Activated CD4-positive, alpha-beta memory T cell treated with anti-CD3 and anti-CD28 coated beads for 36 hours (primary cell): ENCODE measurements at regions not wholly inside any gene's neighbourhood (a gene's known extent, or its start where the extent isn't known, plus 50 kb on each side); places are given as distances from the start of the nearest gene placed in this dataset.
"Not testable (repeated sequence)": the region's sequence is repeated elsewhere in the genome, so short reads cannot be mapped to it uniquely, and the experiment has no call there.

ENCODE experiments used
- CTCF ChIA-PET: fragments of 350-600 bp; sonication (Branson Sonifier 250); formaldehyde crosslinking; loops from one replicate; lab custom pipeline; 2021; ENCODE audit warnings: antibody characterized with exemption, inconsistent platforms; lab: Charles Lee
- POLR2A ChIA-PET: fragments of 350-600 bp; sonication (Branson Sonifier 250); formaldehyde crosslinking; loops from one replicate; lab custom pipeline; 2021; ENCODE audit warnings: antibody characterized with exemption; lab: Charles Lee
- DNase-seq: peaks from one replicate; pipeline ENCODE4 v3.0.0-alpha.2; 2020
- H3K27ac Mint-ChIP-seq: one replicate; pipeline ENCODE4 v1.8.0; 2021; ENCODE audit warnings: mixed read lengths
- H3K27me3 Mint-ChIP-seq: one replicate; pipeline ENCODE4 v1.8.0; 2021; ENCODE audit warnings: mixed read lengths
- H3K36me3 Mint-ChIP-seq: one replicate; pipeline ENCODE4 v1.8.0; 2021; ENCODE audit warnings: mixed read lengths
- H3K4me1 Mint-ChIP-seq: one replicate; pipeline ENCODE4 v1.8.0; 2021; ENCODE audit warnings: low read depth, mixed read lengths
- H3K4me3 Mint-ChIP-seq: one replicate; pipeline ENCODE4 v1.8.0; 2021; ENCODE audit warnings: mild to moderate bottlenecking, mixed read lengths
- H3K9me3 Mint-ChIP-seq: one replicate; pipeline ENCODE4 v1.8.0; 2021; ENCODE audit warnings: mixed read lengths
- intact Hi-C: fragments of 100-400 bp; cut with micrococcal nuclease; formaldehyde crosslinking; loops from one replicate; pipeline ENCODE4 v1.15.1; 2023

- intact Hi-C loops, H3K9me3 Mint-ChIP-seq, CTCF ChIA-PET, H3K27ac Mint-ChIP-seq, POLR2A ChIA-PET, DNase-seq, H3K36me3 Mint-ChIP-seq, H3K4me3 Mint-ChIP-seq, H3K27me3 Mint-ChIP-seq: not testable (repeated sequence)
- H3K4me1 Mint-ChIP-seq: peaks cover 31% of the 10 kb centered on the region
These were observed 59.0 kb upstream of the NUTM2F start for GRCh38 chr9:94387338-94388010.

DNA sequence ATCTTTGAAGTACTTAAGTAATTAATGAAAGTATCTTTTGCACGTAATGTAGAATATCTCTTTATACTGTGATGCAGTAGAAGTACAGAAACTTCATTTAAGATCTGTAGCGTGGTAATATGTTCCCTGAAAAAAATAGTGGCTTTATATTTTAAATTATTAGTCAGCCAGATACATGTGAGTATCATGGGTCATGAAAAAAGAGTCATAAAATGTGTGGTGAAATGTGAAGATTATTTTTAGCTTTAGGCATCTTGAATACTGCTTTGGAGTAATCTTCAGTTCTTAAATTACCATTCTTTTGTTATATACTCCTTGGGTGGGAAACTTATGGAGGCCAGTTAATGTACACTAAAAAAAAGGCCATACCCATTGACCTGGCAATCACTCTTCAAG is 59.6 kb upstream of the NUTM2F start:
- H3K9me3 Mint-ChIP-seq, H3K36me3 Mint-ChIP-seq, POLR2A ChIA-PET, DNase-seq, intact Hi-C loops, CTCF ChIA-PET, H3K27me3 Mint-ChIP-seq, H3K4me3 Mint-ChIP-seq, H3K27ac Mint-ChIP-seq: not testable (repeated sequence)
- H3K4me1 Mint-ChIP-seq: peaks cover 31% of the 10 kb centered on the region

- H3K27me3 Mint-ChIP-seq, H3K27ac Mint-ChIP-seq, CTCF ChIA-PET, H3K4me3 Mint-ChIP-seq, H3K9me3 Mint-ChIP-seq, POLR2A ChIA-PET, DNase-seq, intact Hi-C loops, H3K36me3 Mint-ChIP-seq: not testable (repeated sequence)
- peaks cover 25% of the 10 kb centered on the region for H3K4me1 Mint-ChIP-seq
These were observed 62.1 kb upstream of the NUTM2F start for GRCh38 chr9:94390425-94391098.

- H3K27me3 Mint-ChIP-seq, CTCF ChIA-PET, H3K9me3 Mint-ChIP-seq, H3K36me3 Mint-ChIP-seq, H3K27ac Mint-ChIP-seq, POLR2A ChIA-PET, DNase-seq, intact Hi-C loops, H3K4me3 Mint-ChIP-seq: not testable (repeated sequence)
- H3K4me1 Mint-ChIP-seq: peaks cover 22% of the 10 kb centered on the region
These were observed 64.7 kb upstream of the NUTM2F start for GRCh38 chr9:94392971-94393624.

GRCh38 chr9:94397766-94398379 is 69.4 kb upstream of the NUTM2F start:
- H3K4me1 Mint-ChIP-seq: peaks cover 30% of the 10 kb centered on the region
- H3K27me3 Mint-ChIP-seq, POLR2A ChIA-PET, CTCF ChIA-PET, intact Hi-C loops, H3K4me3 Mint-ChIP-seq, DNase-seq, H3K36me3 Mint-ChIP-seq, H3K9me3 Mint-ChIP-seq: not testable (repeated sequence)
- H3K27ac Mint-ChIP-seq: peak overlapping the region; percentile 19

DNA sequence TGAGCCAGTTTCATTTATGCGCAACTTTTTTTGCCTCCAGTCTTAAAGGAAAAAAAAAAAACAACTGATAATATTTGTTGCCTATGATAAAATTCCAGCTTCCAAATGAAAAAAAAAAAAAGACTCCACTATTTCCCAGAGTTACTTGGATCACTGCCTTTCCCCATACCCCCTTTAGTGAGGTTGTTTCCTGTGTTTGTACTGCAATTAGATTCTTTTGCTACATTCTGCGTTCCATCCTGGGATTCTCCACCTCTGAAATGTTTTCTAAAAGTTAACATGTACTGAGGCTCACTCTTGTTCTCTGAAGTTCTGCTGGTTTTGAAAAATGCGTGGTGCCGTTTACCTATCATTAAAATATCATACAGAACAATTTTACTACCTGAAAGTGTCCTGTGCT is 72.0 kb upstream of the NUTM2F start:
- H3K4me3 Mint-ChIP-seq, H3K27ac Mint-ChIP-seq, POLR2A ChIA-PET, H3K9me3 Mint-ChIP-seq, H3K36me3 Mint-ChIP-seq, intact Hi-C loops, DNase-seq, H3K27me3 Mint-ChIP-seq, CTCF ChIA-PET: not testable (repeated sequence)
- H3K4me1 Mint-ChIP-seq: peaks cover 29% of the 10 kb centered on the region

DNA sequence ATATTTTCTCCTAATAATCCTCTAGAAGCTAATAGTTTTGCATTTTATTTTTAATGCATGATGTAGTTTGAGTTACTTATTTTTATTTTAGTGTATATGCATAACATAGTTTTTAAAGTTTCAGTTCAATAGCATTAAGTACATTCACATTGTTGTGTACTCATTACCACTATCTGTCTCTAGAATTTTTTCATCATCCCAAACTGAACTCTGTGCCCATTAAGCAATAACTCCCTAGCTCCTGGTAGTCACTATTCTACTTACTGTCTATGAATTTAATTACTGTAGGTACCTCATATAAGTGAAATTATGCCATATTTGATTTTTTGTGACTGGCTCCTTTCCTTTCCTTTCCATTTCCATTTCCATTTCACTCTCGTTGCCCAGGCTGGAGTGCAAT is 74.4 kb upstream of the NUTM2F start:
- intact Hi-C loops, H3K27ac Mint-ChIP-seq, H3K36me3 Mint-ChIP-seq, CTCF ChIA-PET, POLR2A ChIA-PET, DNase-seq, H3K9me3 Mint-ChIP-seq, H3K27me3 Mint-ChIP-seq, H3K4me3 Mint-ChIP-seq: not testable (repeated sequence)
- peaks cover 17% of the 10 kb centered on the region for H3K4me1 Mint-ChIP-seq

GRCh38 chr9:94403571-94403970 is 75.1 kb upstream of the NUTM2F start:
- H3K9me3 Mint-ChIP-seq, H3K4me3 Mint-ChIP-seq, CTCF ChIA-PET, H3K36me3 Mint-ChIP-seq, intact Hi-C loops, POLR2A ChIA-PET, H3K27me3 Mint-ChIP-seq, H3K27ac Mint-ChIP-seq, DNase-seq: not testable (repeated sequence)
- H3K4me1 Mint-ChIP-seq: peaks cover 16% of the 10 kb centered on the region

GRCh38 chr9:94413665-94414064 is 85.2 kb upstream of the NUTM2F start:
- CTCF ChIA-PET, DNase-seq, intact Hi-C loops: not testable (repeated sequence)

DNA sequence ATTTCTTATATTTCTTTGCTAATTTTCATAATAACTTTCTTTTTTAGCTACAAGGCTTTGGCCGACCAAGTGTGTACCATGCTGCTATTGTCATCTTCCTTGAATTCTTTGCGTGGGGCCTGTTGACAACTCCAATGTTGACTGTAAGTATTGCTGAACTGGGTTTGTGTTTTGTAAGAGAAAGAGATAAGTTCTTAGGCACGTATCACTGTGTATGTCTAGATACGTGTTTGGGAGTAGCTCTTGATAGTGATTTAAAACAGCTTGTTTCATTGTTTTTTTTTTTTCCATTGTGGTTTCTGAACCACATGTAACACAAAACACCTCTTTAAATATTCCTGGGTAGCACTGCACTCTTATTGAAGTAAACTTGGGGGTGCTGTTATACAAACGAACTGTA is 86.7 kb upstream of the NUTM2F start:
- H3K27me3 Mint-ChIP-seq, H3K4me3 Mint-ChIP-seq, H3K36me3 Mint-ChIP-seq, intact Hi-C loops, CTCF ChIA-PET, H3K9me3 Mint-ChIP-seq, DNase-seq, POLR2A ChIA-PET: not testable (repeated sequence)
- H3K4me1 Mint-ChIP-seq: peaks cover 18% of the 10 kb centered on the region
- peak overlapping the region; percentile 14 for H3K27ac Mint-ChIP-seq

More at GRCh38 chr9:94413665-94414064, 85.2 kb upstream of the NUTM2F start:
- POLR2A ChIA-PET, H3K9me3 Mint-ChIP-seq, H3K27ac Mint-ChIP-seq, H3K4me3 Mint-ChIP-seq, H3K36me3 Mint-ChIP-seq, H3K27me3 Mint-ChIP-seq: not testable (repeated sequence)
- H3K4me1 Mint-ChIP-seq: peaks cover 22% of the 10 kb centered on the region

- DNase-seq, H3K36me3 Mint-ChIP-seq, POLR2A ChIA-PET: not testable (repeated sequence)
These were observed 91.7 kb upstream of the NUTM2F start for GRCh38 chr9:94420098-94420497.

GRCh38 chr9:94421951-94422350 is 93.5 kb upstream of the NUTM2F start:
- DNase-seq, intact Hi-C loops, H3K36me3 Mint-ChIP-seq, H3K4me1 Mint-ChIP-seq, H3K27ac Mint-ChIP-seq, CTCF ChIA-PET, POLR2A ChIA-PET, H3K27me3 Mint-ChIP-seq, H3K4me3 Mint-ChIP-seq, H3K9me3 Mint-ChIP-seq: not testable (repeated sequence)

More at GRCh38 chr9:94420098-94420497, 91.7 kb upstream of the NUTM2F start:
- H3K27ac Mint-ChIP-seq, CTCF ChIA-PET, H3K9me3 Mint-ChIP-seq, H3K4me1 Mint-ChIP-seq, H3K27me3 Mint-ChIP-seq, intact Hi-C loops, H3K4me3 Mint-ChIP-seq: not testable (repeated sequence)
